Kidney (tissue), 13 donors: ENCODE measurements at regions not wholly inside any gene's neighbourhood (a gene's known extent, or its start where the extent isn't known, plus 50 kb on each side); places are given as distances from the start of the nearest gene placed in this dataset.

ENCODE experiments used
- DNase-seq, 5 donors: peaks; one replicate each; pipeline ENCODE4 v3.0.0-alpha.2; 2013 to 2020
- FAIRE-seq: peaks from 2 replicates; lab custom pipeline; 2012; peaks lifted over from hg19 to GRCh38; lab: Jason Lieb, UNC
- H3K27ac ChIP-seq, 2 donors: one replicate each; pipeline ENCODE4 v1.7.0; 2013; ENCODE audit warnings: low read depth in 2 of 2, low read length in 2 of 2, inconsistent platforms in 1 of 2
- H3K27me3 ChIP-seq: one replicate; pipeline ENCODE4 v1.7.1; 2013; ENCODE audit warnings: low read length, inconsistent platforms; ENCODE audit not compliant: control insufficient read depth, insufficient read depth
- H3K36me3 ChIP-seq, 3 donors: one replicate each; pipeline versions ENCODE4 v1.7.0 to v1.7.1; 2013; ENCODE audit warnings: low read length in 3 of 3, control low read depth in 1 of 3, inconsistent platforms in 1 of 3; ENCODE audit not compliant: insufficient read depth in 3 of 3, control insufficient read depth in 2 of 3
- H3K4me1 ChIP-seq, 3 donors: one replicate each; pipeline versions ENCODE4 v1.7.0 to v1.7.1; 2013; ENCODE audit warnings: low read length in 3 of 3, inconsistent platforms in 1 of 3, low read depth in 1 of 3; ENCODE audit not compliant: control insufficient read depth in 2 of 3, insufficient read depth in 2 of 3
- H3K4me3 ChIP-seq, 3 donors: one replicate each; pipeline versions ENCODE4 v1.7.0 to v1.8.1; 2013; ENCODE audit warnings: low read length in 3 of 3, control low read depth in 1 of 3, inconsistent platforms in 1 of 3
- H3K9ac ChIP-seq, 3 donors: one replicate each; pipeline versions ENCODE4 v1.7.0 to v1.7.1; 2013; ENCODE audit warnings: low read length in 3 of 3, control low read depth in 1 of 3, inconsistent platforms in 1 of 3
- H3K9me3 ChIP-seq, 3 donors: one replicate each; pipeline versions ENCODE4 v1.7.0 to v1.7.1; 2013; ENCODE audit warnings: low read length in 3 of 3, control low read depth in 1 of 3, inconsistent platforms in 1 of 3; ENCODE audit not compliant: control insufficient read depth in 2 of 3, insufficient read depth in 1 of 3
- CTCF ChIP-seq: IDR thresholded peaks from 3 replicates; pipeline ENCODE4 v1.5.1; 2012; ENCODE audit warnings: mild to moderate bottlenecking, moderate library complexity, borderline replicate concordance; ENCODE audit not compliant: insufficient read depth; ENCODE audit errors: extremely low read depth
- intact Hi-C: fragments of 100-400 bp; cut with DNase I; formaldehyde crosslinking; loops from one replicate; pipeline ENCODE4 v1.11.1; 2022
- donor health status: control.
- donor health status: control.
- donor health status: control.
- donor health status: control.
- donor health status: control.
- donor health status: DM: yes; HTN: yes; CAD: no.
- donor health status: Normal renal cell carcinoma (clear cell type).

DNA sequence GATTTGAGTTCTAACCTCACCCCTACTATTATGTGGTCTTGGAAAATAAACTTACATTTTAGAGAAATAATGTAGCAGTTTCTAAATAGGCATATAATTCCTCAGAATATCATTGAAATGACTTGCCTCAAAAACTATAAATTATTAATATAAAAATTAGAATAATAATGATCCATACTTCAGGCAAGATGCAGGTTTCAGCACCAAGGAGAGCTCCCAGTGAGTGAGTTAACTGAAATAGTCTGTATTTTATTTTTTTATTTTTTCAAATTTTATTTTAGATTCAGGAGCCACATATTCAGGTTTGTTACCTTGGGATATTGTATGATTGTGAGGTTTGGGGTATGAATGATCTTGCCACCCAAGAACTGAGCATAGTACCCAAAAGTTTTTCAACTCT, 472.2 kb upstream of the DCC start:
- DNase-seq (peak in 2 of 5 donors; percentile 45 to 69), FAIRE-seq (no peak)
- Histone ChIP-seq H3K9me3 (no peaks in the 10 kb centered on the region), H3K9ac (no peak overlapping the region), H3K36me3 (no peaks in the 10 kb centered on the region), H3K27ac (no peak overlapping the region), H3K4me1 (no peaks in the 10 kb centered on the region), H3K4me3 (no peak overlapping the region), H3K27me3 (no peaks in the 10 kb centered on the region)
- intact Hi-C loops = no loop called here
- no peak for TF ChIP-seq CTCF

DNA sequence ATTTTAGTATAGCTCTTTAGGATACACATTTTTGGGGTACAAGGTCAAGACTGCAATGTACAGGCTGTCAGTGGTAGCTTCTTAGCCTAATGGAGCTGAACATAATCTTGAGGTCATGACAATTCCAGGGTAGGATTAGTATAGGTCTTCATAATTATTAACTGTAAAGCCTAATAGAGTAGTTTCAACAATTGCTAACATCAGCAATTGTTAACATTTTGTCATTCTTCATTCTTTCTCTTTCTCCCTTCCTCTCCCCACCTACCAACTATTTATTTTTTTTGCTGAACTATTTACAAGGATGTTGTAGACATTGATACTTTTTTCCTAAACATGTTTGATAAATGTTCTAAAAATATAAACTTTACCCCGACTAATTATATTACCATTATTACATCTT, 461.3 kb upstream of the DCC start:
- Histone ChIP-seq H3K4me3 (no peak overlapping the region), H3K4me1 (no peaks in the 10 kb centered on the region), H3K9me3 (no peaks in the 10 kb centered on the region), H3K36me3 (no peaks in the 10 kb centered on the region), H3K9ac (no peak overlapping the region), H3K27ac (no peak overlapping the region), H3K27me3 (no peaks in the 10 kb centered on the region)
- no peak for TF ChIP-seq CTCF
- FAIRE-seq (peak; percentile 23), DNase-seq (no peak)
- intact Hi-C loops = no loop called here

- DNase-seq (no peak), FAIRE-seq (no peak)
- H3K4me1 ChIP-seq = no peaks in the 10 kb centered on the region
- intact Hi-C loops = no loop called here
- no peaks in the 10 kb centered on the region for H3K36me3 ChIP-seq
- no peak overlapping the region for H3K27ac ChIP-seq
- H3K9ac ChIP-seq = no peak overlapping the region
- H3K4me3 ChIP-seq = no peak overlapping the region
- TF ChIP-seq CTCF = no peak
- H3K9me3 ChIP-seq = no peaks in the 10 kb centered on the region
- no peaks in the 10 kb centered on the region for H3K27me3 ChIP-seq
These were observed 460.7 kb upstream of the DCC start for GRCh38 chr18:51879329-51879728.

DNA sequence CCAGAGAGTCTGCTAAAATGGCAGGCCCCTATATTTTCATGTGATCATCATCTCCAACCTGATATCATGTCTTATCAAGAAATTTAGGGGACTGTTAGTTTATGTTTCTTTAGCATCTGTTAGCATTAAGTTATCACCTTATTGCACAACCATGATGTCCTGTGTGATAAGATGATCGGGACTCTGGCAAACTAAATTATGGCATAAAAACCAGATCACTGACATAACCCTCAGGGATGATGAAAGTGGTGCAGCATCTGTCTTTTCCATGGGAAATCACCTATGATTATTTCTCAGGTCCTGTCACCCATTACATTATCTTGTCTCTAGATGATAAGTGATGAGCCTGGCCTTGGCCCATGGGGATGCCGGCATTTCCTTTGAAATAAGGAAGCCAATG, 458.6 kb upstream of the DCC start:
- DNase-seq = no peak
- H3K27ac ChIP-seq = no peak overlapping the region
- H3K9ac ChIP-seq = no peak overlapping the region
- no peak for TF ChIP-seq CTCF
- no peaks in the 10 kb centered on the region for H3K9me3 ChIP-seq
- H3K4me1 ChIP-seq = no peaks in the 10 kb centered on the region
- no peaks in the 10 kb centered on the region for H3K27me3 ChIP-seq
- intact Hi-C loops = no loop called here
- no peaks in the 10 kb centered on the region for H3K36me3 ChIP-seq
- no peak overlapping the region for H3K4me3 ChIP-seq
- no peak for FAIRE-seq
